Suprapubic skin (tissue), 4 donors: ENCODE measurements at regions not wholly inside any gene's neighbourhood (a gene's known extent, or its start where the extent isn't known, plus 50 kb on each side); places are given as distances from the start of the nearest gene placed in this dataset.

ENCODE experiments used
- DNase-seq, 2 donors: peaks; one replicate each; pipeline ENCODE4 v3.0.0-alpha.2; 2019; ENCODE audit warnings: low spot score in 2 of 2
- H3K27ac ChIP-seq: fragments of 200-600 bp; sonication (generic); one replicate; pipeline ENCODE4 v1.5.1; 2019
- H3K27me3 ChIP-seq: fragments of 200-600 bp; sonication (generic); one replicate; pipeline ENCODE4 v1.5.1; 2019
- H3K36me3 ChIP-seq: fragments of 200-600 bp; sonication (generic); one replicate; pipeline ENCODE4 v1.5.1; 2019
- H3K4me1 ChIP-seq: fragments of 200-600 bp; sonication (generic); one replicate; pipeline ENCODE4 v1.5.1; 2019
- H3K4me3 ChIP-seq: fragments of 200-600 bp; sonication (generic); one replicate; pipeline ENCODE4 v1.5.1; 2019; ENCODE audit warnings: mild to moderate bottlenecking
- H3K9me3 ChIP-seq: fragments of 200-600 bp; sonication (generic); one replicate; pipeline ENCODE4 v1.5.1; 2019
- CTCF ChIP-seq, 2 donors: fragments of 200-600 bp in 1 of 2; fragments of 450-650 bp in 1 of 2; sonication (generic) in 1 of 2; IDR thresholded peaks; one replicate each; pipeline ENCODE4 v1.5.1; 2016 to 2019; ENCODE audit warnings: antibody characterized with exemption in 2 of 2, mild to moderate bottlenecking in 1 of 2, moderate library complexity in 1 of 2
- EP300 ChIP-seq: sonication (generic); formaldehyde crosslinking; IDR thresholded peaks from one replicate; pipeline ENCODE4 v1.6.1; 2017; ENCODE audit warnings: antibody characterized with exemption
- POLR2A ChIP-seq, 2 donors: fragments of 450-650 bp; IDR thresholded peaks; one replicate each; pipeline ENCODE4 v1.6.1; 2017; ENCODE audit warnings: antibody characterized with exemption in 2 of 2, mild to moderate bottlenecking in 2 of 2, moderate library complexity in 2 of 2
- POLR2AphosphoS5 ChIP-seq, 3 donors: sonication (generic); formaldehyde crosslinking; IDR thresholded peaks; one replicate each; pipeline ENCODE4 v1.6.1; 2017; ENCODE audit warnings: antibody characterized with exemption in 3 of 3
- WGBS: methylation state at CpG from one replicate; pipeline ENCODE4 v1.1.5; 2018; 5-methylcytosine and 5-hydroxymethylcytosine counted together

GRCh38 chr13:22427066-22427465, 753.7 kb upstream of the SGCG start:
- TF ChIP-seq POLR2A (IDR thresholded peaks at IDR 0.05) = no peak
- TF ChIP-seq EP300 = no peak
- TF ChIP-seq CTCF (IDR thresholded peaks at IDR 0.05) = no peak
- TF ChIP-seq POLR2AphosphoS5 (IDR thresholded peaks at IDR 0.05) = no peak
- Histone ChIP-seq H3K27me3 (no peaks in the 10 kb centered on the region), H3K36me3 (no peaks in the 10 kb centered on the region), H3K4me3 (no peak overlapping the region), H3K4me1 (no peaks in the 10 kb centered on the region), H3K27ac (no peak overlapping the region), H3K9me3 (no peaks in the 10 kb centered on the region)
- no peak for DNase-seq
- 95% methylated on average over 3 of the region's 3 CpGs for WGBS

GRCh38 chr13:22427783-22428182, 753.0 kb upstream of the SGCG start:
- TF ChIP-seq POLR2A (IDR thresholded peaks at IDR 0.05) = no peak
- TF ChIP-seq EP300 = no peak
- no peak for TF ChIP-seq CTCF (IDR thresholded peaks at IDR 0.05)
- no peak for TF ChIP-seq POLR2AphosphoS5 (IDR thresholded peaks at IDR 0.05)
- no peak overlapping the region for H3K27ac ChIP-seq
- no peak for DNase-seq

GRCh38 chr13:22428188-22428828, 752.5 kb upstream of the SGCG start:
- Histone ChIP-seq H3K9me3 (no peaks in the 10 kb centered on the region), H3K27ac (no peak overlapping the region), H3K27me3 (no peaks in the 10 kb centered on the region), H3K4me1 (no peaks in the 10 kb centered on the region), H3K4me3 (no peak overlapping the region), H3K36me3 (no peaks in the 10 kb centered on the region)
- TF ChIP-seq EP300 (no peak), POLR2AphosphoS5 (IDR thresholded peaks at IDR 0.05) (no peak), CTCF (IDR thresholded peaks at IDR 0.05) (no peak)
- DNase-seq = no peak
- WGBS = 78% methylated on average over 10 of the region's 10 CpGs

More at GRCh38 chr13:22427783-22428182, 753.0 kb upstream of the SGCG start:
- no peaks in the 10 kb centered on the region for H3K9me3 ChIP-seq
- H3K4me3 ChIP-seq = no peak overlapping the region
- H3K27me3 ChIP-seq = no peaks in the 10 kb centered on the region
- 92% methylated on average over 6 of the region's 6 CpGs for WGBS
- H3K4me1 ChIP-seq = no peaks in the 10 kb centered on the region
- no peaks in the 10 kb centered on the region for H3K36me3 ChIP-seq

GRCh38 chr13:22432690-22433089, 748.1 kb upstream of the SGCG start:
- no peaks in the 10 kb centered on the region for H3K36me3 ChIP-seq
- H3K27me3 ChIP-seq = no peaks in the 10 kb centered on the region
- no peak overlapping the region for H3K4me3 ChIP-seq
- no peaks in the 10 kb centered on the region for H3K9me3 ChIP-seq
- H3K4me1 ChIP-seq = no peaks in the 10 kb centered on the region
- DNase-seq = no peak
- H3K27ac ChIP-seq = no peak overlapping the region
- TF ChIP-seq CTCF (IDR thresholded peaks at IDR 0.05) = no peak
- no peak for TF ChIP-seq POLR2A (IDR thresholded peaks at IDR 0.05)
- TF ChIP-seq POLR2AphosphoS5 (IDR thresholded peaks at IDR 0.05) = no peak
- no peak for TF ChIP-seq EP300

- Histone ChIP-seq H3K9me3 (no peaks in the 10 kb centered on the region), H3K27me3 (no peaks in the 10 kb centered on the region), H3K27ac (no peak overlapping the region), H3K36me3 (no peaks in the 10 kb centered on the region), H3K4me1 (no peaks in the 10 kb centered on the region), H3K4me3 (no peak overlapping the region)
- 63% methylated on average over 7 of the region's 7 CpGs for WGBS
- TF ChIP-seq CTCF (IDR thresholded peaks at IDR 0.05) (no peak), POLR2AphosphoS5 (IDR thresholded peaks at IDR 0.05) (no peak), EP300 (no peak), POLR2A (IDR thresholded peaks at IDR 0.05) (no peak)
- DNase-seq = no peak
These were observed 733.5 kb upstream of the SGCG start for GRCh38 chr13:22447132-22447886.
